ENCODE measurements at regions not wholly inside any gene's neighbourhood (a gene's known extent, or its start where the extent isn't known, plus 50 kb on each side); places are given as distances from the start of the nearest gene placed in this dataset.
"Not testable (repeated sequence)": the region's sequence is repeated elsewhere in the genome, so short reads cannot be mapped to it uniquely, and the experiment has no call there.

- DNase-seq (ENCODE audit: low read depth in 2 of 2), result no peak
Measured at GRCh38 chr10:65348637-65349036, 1577.2 kb upstream of the LRRTM3 start.

GRCh38 chr10:65350611-65351010 lies 1575.2 kb upstream of the LRRTM3 start:
- no peak for DNase-seq (ENCODE audit: low read depth in 2 of 2)

GRCh38 chr10:65355141-65355680 lies 1570.6 kb upstream of the LRRTM3 start:
- DNase-seq (ENCODE audit: low read depth in 2 of 2), result no peak

GRCh38 chr10:65358565-65358964 lies 1567.3 kb upstream of the LRRTM3 start:
- DNase-seq (ENCODE audit: low read depth in 2 of 2), result no peak

GRCh38 chr10:65360497-65360896 lies 1565.3 kb upstream of the LRRTM3 start:
- DNase-seq (ENCODE audit: low read depth in 2 of 2), result no peak

- DNase-seq (ENCODE audit: low read depth in 2 of 2), result no peak
Measured at GRCh38 chr10:65365878-65366277, 1560.0 kb upstream of the LRRTM3 start.

- DNase-seq (ENCODE audit: low read depth in 2 of 2), result no peak
Measured at GRCh38 chr10:65367706-65368105, 1558.1 kb upstream of the LRRTM3 start.

- DNase-seq (ENCODE audit: low read depth in 2 of 2), result no peak
Measured at GRCh38 chr10:65375528-65375927, 1550.3 kb upstream of the LRRTM3 start.

GRCh38 chr10:65377687-65378086 lies 1548.1 kb upstream of the LRRTM3 start:
- no peak for DNase-seq (ENCODE audit: low read depth in 2 of 2)

- DNase-seq (ENCODE audit: low read depth in 2 of 2), result no peak
Measured at GRCh38 chr10:65394502-65395297, 1531.1 kb upstream of the LRRTM3 start.

GRCh38 chr10:65395631-65396030 lies 1530.2 kb upstream of the LRRTM3 start:
- no peak for DNase-seq (ENCODE audit: low read depth in 2 of 2)

GRCh38 chr10:65396997-65397396 lies 1528.8 kb upstream of the LRRTM3 start:
- no peak for DNase-seq (ENCODE audit: low read depth in 2 of 2)

- no peak for DNase-seq (ENCODE audit: low read depth in 2 of 2)
Measured at GRCh38 chr10:65408401-65408800, 1517.4 kb upstream of the LRRTM3 start.

- no peak for DNase-seq (ENCODE audit: low read depth in 2 of 2)
Measured at GRCh38 chr10:65413001-65413400, 1512.8 kb upstream of the LRRTM3 start.

GRCh38 chr10:65415318-65415717 lies 1510.5 kb upstream of the LRRTM3 start:
- no peak for DNase-seq (ENCODE audit: low read depth in 2 of 2)

GRCh38 chr10:65416094-65416493 lies 1509.7 kb upstream of the LRRTM3 start:
- DNase-seq (ENCODE audit: low read depth in 2 of 2), result no peak

GRCh38 chr10:65419629-65420028 lies 1506.2 kb upstream of the LRRTM3 start:
- DNase-seq (ENCODE audit: low read depth in 2 of 2), result no peak

GRCh38 chr10:65423043-65423442 lies 1502.8 kb upstream of the LRRTM3 start:
- DNase-seq (ENCODE audit: low read depth in 2 of 2), result no peak

- not testable (repeated sequence) for DNase-seq (ENCODE audit: low read depth in 2 of 2)
Measured at GRCh38 chr10:65429381-65429780, 1496.5 kb upstream of the LRRTM3 start.

- no peak for DNase-seq (ENCODE audit: low read depth in 2 of 2)
Measured at GRCh38 chr10:65430979-65431378, 1494.9 kb upstream of the LRRTM3 start.

- DNase-seq (ENCODE audit: low read depth in 2 of 2), result no peak
Measured at GRCh38 chr10:65470986-65471385, 1454.8 kb upstream of the LRRTM3 start.

- no peak for DNase-seq (ENCODE audit: low read depth in 2 of 2)
Measured at GRCh38 chr10:65482848-65483247, 1443.0 kb upstream of the LRRTM3 start.

- no peak for DNase-seq (ENCODE audit: low read depth in 2 of 2)
Measured at GRCh38 chr10:65491799-65492198, 1434.0 kb upstream of the LRRTM3 start.

GRCh38 chr10:65496541-65496940 lies 1429.3 kb upstream of the LRRTM3 start:
- no peak for DNase-seq (ENCODE audit: low read depth in 2 of 2)

Measured in stimulated activated CD8-positive, alpha-beta memory T cell treated with anti-CD3 and anti-CD28 coated beads, Interleukin-7, amount 100 ng/mL, for 4 hours (primary cell).